ENCODE measurements at regions not wholly inside any gene's neighbourhood (a gene's known extent, or its start where the extent isn't known, plus 50 kb on each side); places are given as distances from the start of the nearest gene placed in this dataset.

DNA sequence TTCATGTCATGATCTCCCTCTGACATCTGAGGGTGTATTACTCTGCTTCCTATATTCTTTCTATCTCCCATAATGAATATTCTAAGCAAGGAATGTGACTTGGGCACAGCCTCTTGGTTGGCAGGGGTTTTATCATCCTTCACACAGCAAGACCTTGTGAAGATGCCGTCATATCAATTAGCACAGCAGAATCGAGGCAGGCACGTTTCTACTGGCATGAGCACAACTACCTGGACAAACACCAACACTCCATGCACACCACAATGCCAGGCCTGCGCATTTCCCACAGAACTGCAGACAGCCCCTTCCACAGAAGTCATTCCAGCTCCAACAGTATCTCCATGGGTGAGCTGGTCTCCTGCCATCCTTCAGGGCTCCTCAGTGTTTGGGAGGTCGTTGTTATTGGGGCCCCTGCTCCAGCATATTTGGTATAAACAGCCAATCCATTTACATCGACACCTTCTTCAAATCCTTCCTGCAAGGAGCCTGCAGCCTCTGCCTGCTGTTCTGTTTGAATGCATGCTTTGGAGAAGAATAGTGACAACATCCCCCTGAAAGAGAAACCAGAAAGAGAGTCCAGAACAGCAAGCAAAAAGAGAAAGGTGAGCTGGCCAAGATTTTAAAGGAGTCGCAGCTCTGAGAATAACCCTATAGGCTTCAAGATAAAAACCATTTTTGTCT is 275.5 kb downstream of the SHOX2 start:
- CTCF ChIA-PET: no interaction called here
- no peaks in the 10 kb centered on the region for H3K79me2 ChIP-seq (ENCODE audit: insufficient read depth, low read length)
- no peak overlapping the region for H3K4me2 ChIP-seq (ENCODE audit: low read length)
- H3K9me3 ChIP-seq (ENCODE audit: control insufficient read depth in 1 of 2, insufficient read depth in 1 of 2, low read depth in 1 of 2, low read length in 2 of 2): no peaks in the 10 kb centered on the region
- intact Hi-C loops (cut with micrococcal nuclease): no loop called here
- RAD21 ChIA-PET (ENCODE audit: low non-redundant PET in 1 of 2, low total read pairs in 2 of 2, uncharacterized antibody in 2 of 2, unreplicated experiment in 2 of 2): no interaction called here
- DNase-seq (ENCODE audit: low read depth, low spot score): no peak
- BruUV-seq (replicated peaks): no TSS peak
- H3K4me3 ChIP-seq (replicated peaks in 1 of 2; ENCODE audit: low read depth in 1 of 2, low read length in 2 of 2): no peak overlapping the region
- H3K36me3 ChIP-seq (ENCODE audit: control insufficient read depth in 1 of 2, insufficient read depth in 2 of 2, low read length in 2 of 2): no peaks in the 10 kb centered on the region
- H3K4me1 ChIP-seq (ENCODE audit: control insufficient read depth in 1 of 2, insufficient read depth in 2 of 2, low read length in 2 of 2): no peaks in the 10 kb centered on the region
- no peak overlapping the region for H2AFZ ChIP-seq (ENCODE audit: low read depth, low read length, poor library complexity, severe bottlenecking)
- H3K27ac ChIP-seq (ENCODE audit: low read depth, low read length): no peak overlapping the region
- H3K27me3 ChIP-seq (ENCODE audit: insufficient read depth, low read length): no peaks in the 10 kb centered on the region
- H3K9me2 ChIP-seq (ENCODE audit: insufficient read depth): no peaks in the 10 kb centered on the region
- ATAC-seq: no peak
- POLR2A ChIA-PET: no interaction called here
- no peak for TF ChIP-seq FOSL1 (IDR thresholded peaks at IDR 0.05; ENCODE audit: low read depth)
- TF ChIP-seq POLR2A (IDR thresholded peaks at IDR 0.05; ENCODE audit: borderline replicate concordance, extremely low read depth, insufficient read depth, insufficient read length): no peak
- TF ChIP-seq CEBPB (IDR thresholded peaks at IDR 0.05; ENCODE audit: low read depth): no peak
- no peak for TF ChIP-seq SP1 (IDR thresholded peaks at IDR 0.05; ENCODE audit: low read depth)
- no peak for TF ChIP-seq CBX3 (IDR thresholded peaks at IDR 0.05; ENCODE audit: low read depth)
- no peak for TF ChIP-seq CTCF (IDR thresholded peaks at IDR 0.05 in 2 of 3, conservative IDR thresholded peaks at IDR 0.05 in 1 of 3; ENCODE audit: borderline replicate concordance in 1 of 3, insufficient read depth in 1 of 3, low read depth in 2 of 3, low read length in 2 of 3)
- TF ChIP-seq TCF7L2 (IDR thresholded peaks at IDR 0.05; ENCODE audit: borderline replicate concordance, extremely low read depth, insufficient read depth, insufficient read length): no peak
- no peak for TF ChIP-seq ATF3 (IDR thresholded peaks at IDR 0.05)
- TF ChIP-seq POLR2AphosphoS5 (IDR thresholded peaks at IDR 0.05; ENCODE audit: low read depth, low read length): no peak
- TF ChIP-seq SRF (IDR thresholded peaks at IDR 0.05; ENCODE audit: low read depth): no peak
- no peaks in the 10 kb centered on the region for H4K20me1 ChIP-seq (ENCODE audit: insufficient read depth)
- no peak overlapping the region for H3K9ac ChIP-seq (ENCODE audit: low read length)
